ENCODE measurements at regions not wholly inside any gene's neighbourhood (a gene's known extent, or its start where the extent isn't known, plus 50 kb on each side); places are given as distances from the start of the nearest gene placed in this dataset.

DNA sequence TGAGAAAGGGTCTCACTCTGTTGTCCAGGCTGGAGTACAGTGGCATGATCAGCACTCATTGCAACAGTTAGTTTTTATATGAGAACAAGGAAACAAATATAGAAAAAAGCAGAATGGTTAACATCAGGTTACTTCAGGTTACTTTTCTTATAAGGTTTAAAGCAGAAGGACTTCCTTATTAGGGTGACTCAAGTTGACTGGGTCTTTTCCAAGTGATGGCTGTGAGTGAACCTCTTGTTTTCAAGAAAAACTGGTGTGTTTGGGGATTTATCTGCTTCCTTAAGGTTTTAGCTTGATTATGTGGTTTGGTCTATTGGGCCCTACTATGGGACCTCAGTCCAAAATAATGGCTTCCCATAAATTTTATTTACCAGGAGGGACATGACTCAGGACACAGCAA, 99.2 kb downstream of the ARRDC3 start:
- DNase-seq (ENCODE audit: low spot score), result no peak

DNA sequence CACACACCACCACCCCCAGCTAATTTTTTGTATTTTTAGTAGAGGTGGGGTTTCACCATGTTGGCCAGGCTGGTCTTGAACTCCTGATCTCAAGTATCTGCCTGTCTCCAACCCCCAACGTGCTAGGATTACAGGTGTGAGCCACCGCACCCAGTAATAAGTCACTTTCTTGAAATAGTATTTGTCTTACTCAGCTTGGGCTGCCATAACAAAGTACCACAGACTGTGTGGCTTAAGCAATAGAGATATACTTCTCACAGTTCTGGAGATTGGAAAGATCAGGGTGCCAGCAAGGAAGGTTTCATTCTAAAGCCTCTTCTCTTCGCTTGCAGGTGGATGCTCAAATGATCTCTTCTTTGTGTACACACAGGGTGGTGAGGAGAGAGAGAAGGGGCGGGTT, 99.8 kb downstream of the ARRDC3 start:
- no peak for DNase-seq (ENCODE audit: low spot score)

DNA sequence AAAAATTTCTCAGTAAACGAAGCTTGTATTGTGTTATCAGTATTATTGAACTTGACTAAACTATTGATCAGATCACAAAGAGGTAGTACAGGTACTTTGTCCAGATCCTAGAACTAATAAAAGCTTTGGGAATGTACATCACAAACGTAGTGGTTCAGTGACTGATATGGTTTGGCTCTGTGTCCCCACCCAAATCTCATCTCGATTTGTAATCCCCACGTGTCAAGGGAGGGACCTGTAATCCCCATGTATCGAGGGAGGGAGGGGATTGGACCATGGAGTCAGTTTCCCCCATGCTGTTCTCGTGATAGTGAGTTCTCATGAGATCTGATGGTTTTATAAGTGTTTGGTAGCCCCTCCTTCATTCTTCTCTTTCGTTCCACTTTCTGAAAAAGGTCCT, 100.9 kb downstream of the ARRDC3 start:
- no peak for DNase-seq (ENCODE audit: low spot score)

DNA sequence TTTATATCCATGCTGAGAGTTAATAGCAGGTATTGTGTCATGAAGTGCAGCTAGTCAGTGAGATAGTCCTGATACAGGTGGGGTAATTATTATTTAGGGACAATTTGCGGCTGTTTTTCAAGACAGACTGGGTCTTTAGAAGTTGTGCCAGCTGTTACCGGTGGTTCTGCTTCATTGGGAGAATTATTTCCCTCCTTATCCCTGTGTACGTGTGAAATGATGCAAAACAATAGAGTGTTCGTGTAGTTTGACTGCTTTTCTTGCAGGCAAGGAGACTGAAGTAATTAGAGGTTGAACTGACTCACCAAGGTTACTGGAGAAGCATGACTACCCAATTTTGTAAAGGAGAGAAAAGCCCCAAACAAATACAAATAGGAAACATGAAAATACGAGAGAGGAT, 101.7 kb downstream of the ARRDC3 start:
- DNase-seq (ENCODE audit: low spot score), result no peak

DNA sequence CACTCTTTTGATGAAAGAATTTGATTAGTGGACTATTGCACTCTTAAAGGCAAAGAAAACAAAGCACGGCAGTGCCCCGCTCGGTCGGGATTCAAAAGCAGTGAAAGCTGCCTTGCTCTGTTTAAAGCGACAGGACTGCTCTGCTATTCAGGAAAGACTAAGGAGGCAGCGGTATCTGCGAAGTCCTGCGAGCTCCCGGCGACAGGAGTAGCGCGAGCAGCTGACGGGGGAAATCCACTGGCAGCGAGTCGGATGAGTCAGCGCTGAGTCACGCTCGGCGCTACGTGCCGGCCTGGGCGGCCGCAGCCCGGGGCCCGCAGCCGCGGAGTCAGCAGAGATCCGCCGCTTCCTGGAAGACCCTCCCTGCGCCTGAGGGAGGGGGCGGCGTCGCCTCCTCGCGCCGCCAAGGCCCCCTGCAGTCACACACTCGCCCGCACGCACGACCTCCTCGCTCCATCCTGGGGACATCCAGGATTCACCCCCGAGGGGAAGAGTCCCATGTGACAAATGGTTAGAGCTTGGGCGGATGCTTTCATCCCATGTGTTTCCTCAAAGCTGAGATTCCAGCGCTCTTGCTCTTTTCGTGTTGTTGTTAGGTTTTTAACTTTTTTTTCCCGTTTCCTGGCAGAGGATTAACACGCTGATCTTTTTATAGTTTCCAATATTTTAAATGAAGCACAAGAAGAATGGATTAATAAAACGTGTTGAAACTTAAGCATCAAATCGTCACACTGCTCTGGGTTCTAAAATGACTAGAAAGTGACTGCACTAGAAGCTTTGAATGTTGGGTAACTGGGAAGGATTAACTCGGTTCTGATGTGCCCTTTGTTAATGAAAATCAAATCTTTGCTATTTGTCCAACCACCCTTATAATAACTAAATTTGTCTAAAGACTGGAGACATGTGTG, 102.5 kb downstream of the ARRDC3 start:
- DNase-seq (ENCODE audit: low spot score), result peak; percentile 92

DNA sequence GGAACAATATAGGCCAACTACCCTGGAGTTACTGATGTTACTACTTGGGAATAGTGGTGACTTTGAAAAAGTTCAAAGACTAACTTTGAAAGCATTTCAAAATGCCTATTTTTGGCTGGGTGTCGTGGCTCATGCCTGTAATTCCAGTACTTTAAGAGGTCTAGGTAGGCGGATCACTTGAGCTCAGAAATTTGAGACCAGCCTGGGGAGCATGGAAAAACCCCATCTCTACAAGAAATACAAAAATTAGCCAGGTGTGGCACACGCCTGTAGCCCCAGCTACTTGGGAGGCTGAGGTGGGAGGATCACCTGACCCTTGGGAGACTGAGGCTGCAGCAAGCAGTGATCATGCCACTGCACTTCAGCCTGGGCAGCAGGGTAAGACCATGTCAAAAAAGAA, 105.3 kb downstream of the ARRDC3 start:
- DNase-seq (ENCODE audit: low spot score), result no peak

DNA sequence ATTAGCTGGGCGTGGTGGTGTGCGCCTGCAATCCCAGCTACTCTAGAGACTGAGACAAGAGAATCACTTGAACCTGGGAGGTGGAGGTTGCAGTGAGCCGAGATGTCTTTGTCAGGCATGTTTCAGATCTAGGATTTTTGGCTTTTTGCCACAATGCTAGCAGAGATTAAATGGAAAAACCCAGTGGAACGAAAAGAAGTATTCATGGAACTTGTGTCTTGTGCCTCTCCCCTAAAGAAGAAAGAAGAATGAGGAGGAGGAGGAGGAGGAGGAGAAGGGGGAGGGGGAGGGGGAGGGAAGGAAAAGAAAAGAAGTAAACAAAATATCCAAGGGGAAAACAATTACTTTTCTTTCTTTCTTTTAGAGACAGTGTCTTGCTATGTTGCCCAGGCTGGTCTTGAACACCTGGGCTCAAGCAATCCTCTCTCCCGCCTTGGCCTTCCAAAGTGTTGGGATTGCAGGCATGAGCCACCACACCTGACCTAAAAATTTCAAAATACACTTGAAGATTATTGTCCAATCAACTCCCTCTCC, 106.0 kb downstream of the ARRDC3 start:
- DNase-seq (ENCODE audit: low spot score), result no peak

DNA sequence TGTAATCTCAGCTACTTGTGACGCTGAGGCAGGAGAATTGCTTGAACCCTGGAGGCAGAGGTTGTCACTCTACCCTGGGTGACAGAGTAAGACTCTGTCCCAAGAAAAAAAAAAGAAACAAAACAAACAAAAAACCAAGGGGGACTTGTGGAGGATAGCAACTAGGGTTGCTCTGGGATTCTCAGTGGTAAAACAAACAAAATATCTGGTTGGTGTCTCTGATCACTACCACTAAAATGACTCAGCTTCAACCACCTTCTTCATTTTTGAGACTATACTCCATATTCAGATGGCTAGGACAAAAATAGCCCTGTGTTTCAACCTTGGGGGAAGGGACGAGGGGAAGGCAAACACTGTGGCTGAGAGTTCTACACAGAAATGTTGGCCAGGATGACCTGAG, 110.3 kb downstream of the ARRDC3 start:
- no peak for DNase-seq (ENCODE audit: low spot score)

DNA sequence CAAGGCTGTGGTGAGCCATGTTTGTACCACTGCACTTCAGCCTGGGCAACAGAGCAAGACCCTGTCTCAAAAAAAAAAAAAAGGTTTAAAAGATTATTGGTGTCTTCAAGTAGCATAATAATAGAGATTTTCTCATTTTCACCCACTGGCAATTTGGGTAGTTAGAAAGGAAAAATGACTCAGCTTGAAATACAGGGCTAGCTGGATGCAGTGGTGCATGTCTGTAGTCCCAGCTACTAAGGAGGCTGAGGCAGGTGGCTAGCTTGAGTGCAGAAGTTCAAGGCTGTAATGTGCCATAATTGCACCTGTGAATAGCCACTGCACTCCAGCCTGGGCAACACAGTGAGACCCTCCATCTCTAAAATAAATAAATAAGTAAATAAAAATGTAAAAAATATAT, 111.1 kb downstream of the ARRDC3 start:
- DNase-seq (ENCODE audit: low spot score), result no peak

DNA sequence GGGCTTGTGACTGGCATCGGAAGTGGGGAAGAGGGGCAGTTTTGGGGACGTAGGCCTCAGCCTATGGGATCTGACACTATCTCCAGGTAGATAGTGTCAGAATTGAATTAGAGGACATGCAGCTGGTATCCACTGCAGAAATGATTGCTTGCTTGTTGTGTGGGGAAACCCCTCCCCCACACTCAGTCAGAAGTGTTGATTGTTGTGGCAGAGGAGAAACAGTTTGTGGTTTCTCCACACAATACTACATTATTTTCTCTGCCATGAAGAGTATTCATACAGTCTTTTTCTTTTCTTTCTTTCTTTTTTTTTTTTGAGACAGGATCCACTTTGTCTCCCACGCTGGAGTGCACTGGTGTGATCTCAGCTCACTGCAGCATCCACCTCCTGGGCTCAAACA, 113.9 kb downstream of the ARRDC3 start:
- peak; percentile 52 for DNase-seq (ENCODE audit: low spot score)

DNA sequence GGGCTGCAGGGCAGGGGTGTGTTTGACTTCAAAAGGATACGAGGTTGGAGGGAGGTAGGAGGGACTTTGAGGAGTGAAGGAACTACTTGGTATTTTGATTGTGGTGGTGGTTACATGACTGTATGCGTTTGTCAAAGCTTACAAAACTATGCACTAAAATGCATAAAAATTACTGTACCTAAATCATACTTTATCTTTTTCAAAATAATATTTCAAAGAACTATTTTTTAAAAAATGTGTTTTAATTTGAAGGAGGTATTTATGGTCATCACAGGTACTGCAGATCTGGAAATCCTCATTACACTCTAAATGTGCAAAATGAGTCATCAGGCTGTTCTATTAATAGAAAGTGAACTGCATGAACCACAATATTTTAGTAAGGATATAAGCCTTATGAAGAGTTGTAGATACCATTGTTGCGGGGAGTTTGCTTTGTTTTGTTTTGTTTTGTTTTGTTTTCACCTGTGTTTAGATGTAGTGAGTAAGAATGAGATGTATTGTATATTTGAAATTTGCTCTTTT, 116.9 kb downstream of the ARRDC3 start:
- no peak for DNase-seq (ENCODE audit: low spot score)

DNA sequence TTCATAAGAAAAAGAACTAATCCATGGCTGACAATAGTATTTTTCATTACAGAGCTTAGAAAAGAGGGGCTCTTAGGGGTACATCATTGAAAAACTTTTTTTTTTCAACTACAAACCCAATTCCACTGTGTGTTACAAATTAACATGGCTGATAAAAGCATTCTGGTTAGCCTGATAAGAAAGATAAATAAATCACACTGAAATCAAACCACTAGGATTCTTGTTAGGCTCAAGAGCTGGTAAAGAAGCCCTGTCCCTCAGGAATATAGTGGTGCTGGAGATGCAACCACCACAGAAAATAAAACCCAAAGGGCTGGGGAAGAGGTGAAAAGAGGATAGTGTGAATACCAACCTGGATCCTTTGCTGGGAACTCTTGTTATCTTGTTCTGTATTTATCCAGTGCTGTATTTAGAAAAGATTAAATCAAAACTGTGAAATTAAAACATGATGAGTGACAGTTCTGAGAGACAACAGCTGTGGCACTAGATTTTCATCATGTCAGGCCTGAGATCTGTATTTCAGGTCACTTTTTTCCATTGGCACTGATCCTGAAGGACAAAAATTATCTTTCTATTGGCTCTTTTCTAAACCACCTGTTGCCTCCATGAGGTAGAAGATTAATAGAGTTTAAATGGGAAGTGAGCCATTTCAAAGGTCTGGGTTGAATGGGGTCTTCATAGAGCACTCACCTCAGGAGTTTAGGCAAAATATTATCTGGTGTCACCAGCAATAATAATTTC, 118.6 kb downstream of the ARRDC3 start:
- no peak for DNase-seq (ENCODE audit: low spot score)

DNA sequence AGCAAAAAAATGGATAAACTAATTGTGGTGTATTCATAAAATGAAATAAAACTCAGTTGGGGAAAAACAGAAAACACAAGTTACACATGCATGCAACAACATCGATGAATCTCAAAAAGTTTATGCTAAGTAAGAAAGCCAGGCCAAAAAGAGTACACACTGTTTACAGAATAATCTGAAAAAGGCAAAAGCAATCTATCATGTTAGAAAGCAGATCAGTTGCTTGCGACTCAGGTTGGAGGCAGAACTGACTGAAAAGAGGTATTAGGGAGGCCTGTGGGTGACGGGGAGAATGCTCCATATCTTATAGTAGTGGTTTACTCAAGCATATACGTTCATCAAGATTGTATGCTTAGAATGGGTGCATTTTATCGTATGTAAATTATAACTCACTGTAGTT, 119.2 kb downstream of the ARRDC3 start:
- no peak for DNase-seq (ENCODE audit: low spot score)

DNA sequence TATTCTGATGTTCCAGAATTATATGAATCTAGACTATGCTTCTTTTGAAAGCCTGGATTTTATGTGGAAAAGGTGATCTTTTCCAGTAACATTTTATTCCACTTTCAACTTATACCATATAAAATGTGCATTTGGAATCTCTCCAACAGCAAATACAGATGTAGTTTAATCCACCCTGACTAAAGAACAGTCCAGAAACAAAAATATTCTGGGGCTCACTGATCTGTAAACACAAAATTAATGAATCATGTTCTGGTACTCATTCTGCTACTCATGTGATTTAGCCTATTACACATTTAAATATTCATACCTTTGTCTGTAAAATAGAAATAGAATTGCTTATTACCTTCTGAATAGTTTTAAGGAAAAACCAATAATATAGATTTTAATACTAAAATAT, 125.8 kb downstream of the ARRDC3 start:
- no peak for DNase-seq (ENCODE audit: low spot score)

DNA sequence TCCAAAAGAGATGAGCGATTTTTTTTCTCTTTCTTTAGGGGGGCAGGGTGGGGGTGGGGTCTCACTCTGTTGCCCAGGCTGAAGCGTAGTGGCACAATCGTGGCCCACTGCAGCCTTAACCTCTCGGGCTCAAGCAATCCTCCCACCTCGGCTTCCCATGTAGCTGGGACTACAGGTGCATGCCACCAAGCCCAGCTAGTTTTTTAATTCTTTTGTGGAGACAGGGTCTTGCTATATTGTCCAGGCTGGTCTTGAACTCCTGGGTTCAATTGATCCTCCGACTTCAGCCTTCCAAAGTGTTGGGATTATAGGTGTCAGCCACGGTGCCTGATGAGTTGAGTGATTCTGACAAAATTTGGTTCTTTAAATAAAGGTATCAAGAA, 127.0 kb downstream of the ARRDC3 start:
- DNase-seq (ENCODE audit: low spot score), result no peak

DNA sequence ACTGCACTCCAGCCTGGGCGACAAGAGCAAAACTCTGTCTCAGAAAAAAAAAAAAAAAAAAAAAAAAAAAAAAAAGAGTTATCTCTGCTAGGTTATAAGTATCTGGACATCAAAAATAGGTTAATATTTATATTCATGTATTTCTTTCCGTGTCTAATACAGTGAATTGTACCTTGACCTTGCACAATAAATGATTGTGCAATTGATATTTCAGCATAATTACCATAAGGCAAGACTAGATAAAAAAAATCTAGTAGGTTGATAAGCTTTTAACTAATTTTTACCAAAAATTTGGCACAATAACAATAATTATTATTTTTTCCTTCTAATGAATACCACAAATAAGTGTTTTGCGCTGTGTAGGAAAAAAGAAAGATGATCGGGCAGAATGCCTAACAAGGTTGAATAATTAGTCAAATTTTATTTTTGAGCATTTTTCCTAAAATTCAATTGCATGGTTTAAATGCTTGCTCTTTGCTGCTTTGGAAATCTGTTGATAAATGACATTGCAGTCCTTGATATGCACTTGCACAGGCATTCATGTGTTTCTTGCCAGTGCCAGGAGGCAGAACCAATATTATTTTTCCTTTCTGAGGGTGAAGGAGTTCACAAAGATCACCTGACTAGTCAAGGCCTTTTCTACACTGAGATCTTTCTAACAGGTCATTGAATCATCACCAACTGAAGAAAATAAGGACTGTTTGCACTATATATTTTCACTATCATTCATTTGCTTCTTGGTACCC, 127.5 kb downstream of the ARRDC3 start:
- no peak for DNase-seq (ENCODE audit: low spot score)

DNA sequence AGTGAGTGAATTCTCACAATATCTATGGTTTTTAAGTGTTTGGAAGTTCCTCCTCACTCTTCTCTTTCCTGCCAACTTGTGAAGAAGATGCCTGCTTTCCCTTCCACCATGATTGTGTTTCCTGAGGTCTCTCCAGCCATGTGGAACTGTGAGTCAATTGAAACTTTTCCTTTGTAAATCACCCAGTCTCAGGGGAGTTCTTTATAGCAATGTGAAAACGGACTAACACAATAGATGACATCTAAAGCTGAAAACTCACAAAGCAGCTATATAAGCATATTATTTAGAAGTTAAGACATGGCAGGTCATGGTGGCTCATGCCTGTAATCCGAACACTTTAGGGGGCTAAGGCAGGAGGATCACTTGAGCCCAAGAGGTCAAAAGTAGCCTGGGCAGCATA, 130.2 kb downstream of the ARRDC3 start:
- DNase-seq (ENCODE audit: low spot score), result no peak

DNA sequence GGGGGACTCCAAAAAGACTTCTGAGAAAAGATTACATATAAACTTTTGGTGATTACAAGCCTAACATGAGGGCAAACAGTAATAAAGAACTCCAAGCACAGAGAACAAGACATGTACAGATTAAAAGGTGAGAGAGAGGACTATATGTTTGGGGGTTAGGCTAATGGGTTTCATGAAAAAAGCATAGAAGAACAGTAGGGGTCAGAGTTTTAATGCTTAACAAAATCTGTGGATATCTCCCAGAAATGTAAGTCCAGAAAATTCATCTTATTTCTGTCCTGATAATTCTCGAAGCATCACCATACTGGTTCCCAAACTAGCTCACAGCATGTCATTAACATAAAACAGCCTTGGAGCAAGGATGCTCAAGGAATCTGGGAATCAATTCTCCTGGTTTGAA, 137.2 kb downstream of the ARRDC3 start:
- DNase-seq (ENCODE audit: low spot score), result no peak

DNA sequence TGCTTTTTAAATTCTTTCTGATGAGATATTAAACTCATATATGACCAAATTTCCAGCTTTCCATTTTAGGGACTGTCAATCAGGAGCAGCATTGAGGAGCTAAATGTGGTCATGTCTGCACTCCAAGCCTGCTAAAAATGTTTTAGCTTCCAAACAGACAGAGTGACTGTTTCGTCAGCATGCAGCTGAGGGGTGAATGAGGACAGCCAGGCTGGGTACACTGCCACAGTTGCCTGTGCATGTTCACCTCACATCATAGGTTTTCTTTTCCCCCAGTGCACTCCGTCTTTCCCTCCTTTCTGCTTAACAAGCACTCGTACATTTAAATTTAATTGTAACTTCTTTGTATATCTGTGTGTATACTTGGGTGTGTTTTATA, 138.1 kb downstream of the ARRDC3 start:
- DNase-seq (ENCODE audit: low spot score), result no peak

DNA sequence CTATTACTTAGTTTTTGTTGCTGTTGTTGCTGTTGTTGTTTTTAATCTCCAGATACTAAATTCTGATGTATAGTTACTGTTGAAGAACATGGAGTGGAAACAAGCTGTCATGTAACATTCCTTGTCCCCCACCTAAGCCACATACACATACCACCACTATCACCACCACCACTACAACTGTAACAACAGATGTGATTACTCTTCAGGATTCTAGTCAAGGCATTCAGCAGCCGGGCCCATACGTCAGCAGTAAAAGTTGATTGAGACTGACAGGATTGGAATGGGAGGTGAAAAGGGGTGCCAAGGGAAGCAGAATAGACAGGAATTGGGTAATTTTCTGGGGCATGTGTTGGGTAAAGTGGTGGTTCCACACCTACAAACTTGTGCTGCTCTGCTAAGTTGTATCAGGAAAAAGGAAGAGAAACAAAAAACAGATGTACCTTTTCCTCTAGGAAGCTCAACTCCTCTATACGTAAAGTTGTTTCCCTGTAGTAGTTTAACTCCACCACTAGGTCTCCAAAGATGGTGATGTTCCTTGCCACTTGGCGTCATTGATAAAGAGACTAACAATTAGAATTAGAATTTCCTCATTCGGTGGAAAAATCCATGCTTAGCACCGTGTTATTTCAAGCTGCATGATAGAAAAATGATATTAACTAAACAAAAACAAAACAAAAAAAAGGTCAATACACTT, 138.6 kb downstream of the ARRDC3 start:
- no peak for DNase-seq (ENCODE audit: low spot score)

DNA sequence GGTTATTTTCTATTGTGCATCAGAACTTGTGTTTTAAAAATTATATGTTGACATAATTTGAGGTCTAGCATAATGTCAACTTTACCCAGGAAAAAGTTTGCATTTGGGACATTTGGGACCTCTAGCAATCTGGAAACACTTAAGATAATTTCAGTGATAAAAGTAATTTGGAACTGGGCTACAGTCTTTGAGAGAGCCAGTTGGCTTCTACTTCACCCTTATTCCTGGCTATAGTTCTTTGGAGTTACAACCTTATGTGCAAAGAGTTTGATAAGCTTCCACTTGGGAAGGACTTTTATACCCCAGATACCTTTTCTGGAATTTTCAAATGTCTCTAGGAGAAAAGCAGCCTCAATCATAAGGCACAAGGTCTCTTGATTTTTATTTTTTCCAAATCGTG, 139.3 kb downstream of the ARRDC3 start:
- DNase-seq (ENCODE audit: low spot score), result no peak

DNA sequence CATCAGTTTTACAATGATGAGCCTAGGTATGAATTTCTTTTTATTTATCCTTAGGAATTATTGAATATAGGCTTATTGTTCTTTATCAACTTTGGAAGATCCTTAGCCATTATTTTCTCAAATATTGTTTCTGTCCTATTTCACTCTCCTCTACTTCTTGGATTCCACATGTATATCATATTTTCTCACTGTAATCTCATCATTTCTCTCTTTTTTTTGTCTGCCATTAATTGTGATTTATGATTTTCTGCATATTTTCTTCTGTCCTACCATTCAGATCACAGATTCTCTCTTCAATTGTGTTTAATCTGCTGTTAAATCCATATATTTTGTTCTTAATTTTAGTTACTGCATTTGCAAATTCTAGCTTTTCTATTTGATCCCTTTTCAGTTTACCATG, 139.8 kb downstream of the ARRDC3 start:
- no peak for DNase-seq (ENCODE audit: low spot score)
